Upper lobe of right lung (tissue), 1 donor: ENCODE measurements at regions not wholly inside any gene's neighbourhood (a gene's known extent, or its start where the extent isn't known, plus 50 kb on each side); places are given as distances from the start of the nearest gene placed in this dataset.

Source experiments
- ATAC-seq: fragments of 200-7000 bp; cut with Tn5 transposase; one replicate; pipeline ENCODE4 v1.9.1; 2020; ENCODE audit warnings: mild to moderate bottlenecking, moderate library complexity
- DNase-seq: peaks from one replicate; pipeline ENCODE4 v3.0.0-alpha.2; 2020
- H3K27ac ChIP-seq: fragments of 200-600 bp; one replicate; pipeline ENCODE4 v1.8.0; 2022
- H3K27me3 ChIP-seq: fragments of 200-600 bp; one replicate; pipeline ENCODE4 v1.8.0; 2022; ENCODE audit warnings: mild to moderate bottlenecking
- H3K36me3 ChIP-seq: fragments of 200-600 bp; one replicate; pipeline ENCODE4 v1.8.0; 2022
- H3K4me1 ChIP-seq: fragments of 200-600 bp; one replicate; pipeline ENCODE4 v1.8.0; 2022
- H3K4me3 ChIP-seq: fragments of 200-600 bp; one replicate; pipeline ENCODE4 v1.8.0; 2022; ENCODE audit warnings: mild to moderate bottlenecking
- H3K9me3 ChIP-seq: fragments of 200-600 bp; one replicate; pipeline ENCODE4 v1.8.0; 2022
- CTCF ChIP-seq: fragments of 200-600 bp; IDR thresholded peaks from one replicate; pipeline ENCODE4 v1.8.0; 2022; ENCODE audit warnings: antibody characterized with exemption
- intact Hi-C: fragments of 100-400 bp; cut with DNase I; formaldehyde crosslinking; loops from one replicate; pipeline ENCODE4 v1.11.0; 2022
- donor health status: DM: no; HTN: yes; CAD: no; lungs with severe emphysema.

- no peak overlapping the region for H3K27ac ChIP-seq
- H3K9me3 ChIP-seq, result no peaks in the 10 kb centered on the region
- TF ChIP-seq CTCF, result no peak
- no peak overlapping the region for H3K4me3 ChIP-seq
- H3K36me3 ChIP-seq, result no peaks in the 10 kb centered on the region
- no peaks in the 10 kb centered on the region for H3K27me3 ChIP-seq
- ATAC-seq (no peak), DNase-seq (no peak)
- intact Hi-C loops, result no loop called here
- H3K4me1 ChIP-seq, result no peaks in the 10 kb centered on the region
Observed at GRCh38 chr13:103757361-103757760, 691.1 kb upstream of the SLC10A2 start.

DNA sequence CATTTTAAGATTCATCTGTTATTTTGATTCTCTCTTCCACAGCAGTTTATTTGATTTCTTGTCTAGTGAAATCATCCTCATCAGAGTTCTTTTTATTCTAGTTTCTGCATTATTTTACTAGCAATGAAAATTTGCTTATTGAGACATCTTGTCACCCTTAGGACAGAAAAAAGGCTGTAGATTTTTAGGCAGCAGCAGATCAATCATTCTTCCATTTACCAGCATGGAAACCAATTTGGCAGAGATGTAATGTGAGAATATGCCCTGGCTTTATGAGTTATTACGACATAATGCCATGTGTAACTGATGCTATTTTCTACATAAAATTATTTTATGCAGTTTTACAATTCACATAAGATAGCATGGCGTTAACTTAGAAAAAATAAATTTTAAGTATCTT, 688.6 kb upstream of the SLC10A2 start:
- no peak for ATAC-seq
- Histone ChIP-seq H3K4me1 (no peaks in the 10 kb centered on the region), H3K27me3 (no peaks in the 10 kb centered on the region), H3K36me3 (no peaks in the 10 kb centered on the region), H3K27ac (no peak overlapping the region), H3K9me3 (no peaks in the 10 kb centered on the region), H3K4me3 (no peak overlapping the region)
- no peak for DNase-seq
- intact Hi-C loops, result no loop called here
- TF ChIP-seq CTCF, result no peak

DNA sequence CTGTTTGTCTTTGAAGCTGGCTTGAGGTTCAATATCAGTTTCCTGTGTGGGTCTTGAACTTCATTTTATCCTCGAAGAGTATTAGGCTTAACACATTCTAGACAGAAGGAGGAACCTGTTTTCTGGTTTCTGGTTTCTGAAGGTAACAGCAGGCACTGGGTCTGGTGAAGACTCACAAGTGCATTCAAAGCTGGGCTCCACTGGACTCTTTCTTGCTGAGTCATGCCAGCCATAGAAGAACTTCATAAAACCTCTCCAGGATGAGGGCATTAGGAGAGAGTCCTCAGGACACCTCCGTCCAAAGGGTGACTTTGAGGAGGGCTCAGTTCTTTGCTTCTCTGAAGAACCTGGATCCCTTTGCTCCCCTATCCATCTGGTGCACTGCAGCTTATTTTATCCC, 668.6 kb upstream of the SLC10A2 start:
- Histone ChIP-seq H3K36me3 (no peaks in the 10 kb centered on the region), H3K9me3 (no peaks in the 10 kb centered on the region), H3K4me3 (no peak overlapping the region), H3K4me1 (no peaks in the 10 kb centered on the region), H3K27me3 (no peaks in the 10 kb centered on the region), H3K27ac (no peak overlapping the region)
- intact Hi-C loops, result no loop called here
- ATAC-seq (no peak), DNase-seq (no peak)
- TF ChIP-seq CTCF, result no peak

DNA sequence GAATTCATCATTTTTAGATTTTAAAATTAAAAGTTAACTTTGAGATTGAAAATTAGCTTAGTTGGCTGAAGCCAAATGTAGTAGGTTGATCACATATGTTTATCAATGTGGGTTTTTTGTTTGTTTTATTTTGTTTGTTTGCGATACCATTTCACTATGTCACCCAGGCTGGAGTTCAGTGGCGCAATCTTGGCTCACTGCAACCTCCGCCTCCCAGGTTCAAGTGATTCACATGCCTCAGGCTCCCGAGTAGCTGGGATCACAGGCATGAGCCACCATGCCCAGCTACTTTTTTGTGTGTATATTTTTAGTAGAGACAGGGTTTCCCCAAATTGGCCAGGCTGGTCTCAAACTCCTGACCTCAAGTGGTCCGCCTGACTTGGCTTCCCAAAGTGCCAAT, 665.7 kb upstream of the SLC10A2 start:
- no peaks in the 10 kb centered on the region for H3K36me3 ChIP-seq
- H3K4me1 ChIP-seq, result no peaks in the 10 kb centered on the region
- no peak overlapping the region for H3K27ac ChIP-seq
- intact Hi-C loops, result no loop called here
- ATAC-seq (no peak), DNase-seq (no peak)
- H3K27me3 ChIP-seq, result no peaks in the 10 kb centered on the region
- H3K4me3 ChIP-seq, result no peak overlapping the region
- no peak for TF ChIP-seq CTCF
- H3K9me3 ChIP-seq, result no peaks in the 10 kb centered on the region

DNA sequence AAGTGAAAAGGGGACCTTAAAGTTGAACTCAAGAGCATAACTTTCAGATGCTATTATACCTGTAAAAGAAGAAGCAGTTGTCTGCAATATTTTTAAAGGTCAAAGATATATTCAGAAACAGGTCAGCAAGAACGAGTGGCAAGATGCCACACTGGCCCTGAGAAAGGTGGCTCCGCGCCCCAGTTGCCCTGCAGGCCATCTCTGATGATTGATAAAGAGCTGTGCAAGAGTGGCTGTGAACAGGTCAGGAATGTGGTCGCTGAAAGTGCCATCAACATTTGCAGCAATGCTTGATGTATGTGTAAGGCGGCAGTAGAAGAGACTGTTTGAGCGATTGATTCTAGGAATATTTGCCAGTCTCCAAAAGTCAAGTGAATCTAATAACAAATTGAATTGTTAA, 664.2 kb upstream of the SLC10A2 start:
- no peaks in the 10 kb centered on the region for H3K9me3 ChIP-seq
- ATAC-seq (no peak), DNase-seq (no peak)
- intact Hi-C loops, result no loop called here
- no peak overlapping the region for H3K27ac ChIP-seq
- no peaks in the 10 kb centered on the region for H3K4me1 ChIP-seq
- no peaks in the 10 kb centered on the region for H3K27me3 ChIP-seq
- no peak for TF ChIP-seq CTCF
- no peaks in the 10 kb centered on the region for H3K36me3 ChIP-seq
- H3K4me3 ChIP-seq, result no peak overlapping the region

DNA sequence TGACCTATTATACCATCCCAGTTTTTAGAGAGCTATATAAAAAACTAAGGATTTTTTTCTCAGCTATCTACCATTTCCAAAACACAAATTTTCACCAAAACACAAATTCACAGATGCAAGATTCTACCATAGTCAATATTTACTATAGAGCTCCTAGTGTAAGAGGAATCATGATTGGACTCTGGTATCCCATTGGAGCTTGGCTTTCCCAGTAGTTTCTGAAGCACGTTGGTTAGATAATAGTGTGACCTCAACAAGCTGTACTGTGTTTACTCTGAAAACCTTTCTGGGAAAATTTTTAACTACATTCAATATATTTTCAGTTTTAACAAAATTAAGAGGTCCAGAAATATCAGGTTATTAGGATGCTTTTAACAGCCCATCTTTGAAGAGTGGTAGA, 660.6 kb upstream of the SLC10A2 start:
- Histone ChIP-seq H3K4me3 (no peak overlapping the region), H3K9me3 (no peaks in the 10 kb centered on the region), H3K27ac (no peak overlapping the region), H3K27me3 (no peaks in the 10 kb centered on the region), H3K36me3 (no peaks in the 10 kb centered on the region), H3K4me1 (no peaks in the 10 kb centered on the region)
- ATAC-seq (no peak), DNase-seq (no peak)
- TF ChIP-seq CTCF, result no peak
- intact Hi-C loops, result no loop called here
